ENCODE measurements at regions not wholly inside any gene's neighbourhood (a gene's known extent, or its start where the extent isn't known, plus 50 kb on each side); places are given as distances from the start of the nearest gene placed in this dataset.

DNA sequence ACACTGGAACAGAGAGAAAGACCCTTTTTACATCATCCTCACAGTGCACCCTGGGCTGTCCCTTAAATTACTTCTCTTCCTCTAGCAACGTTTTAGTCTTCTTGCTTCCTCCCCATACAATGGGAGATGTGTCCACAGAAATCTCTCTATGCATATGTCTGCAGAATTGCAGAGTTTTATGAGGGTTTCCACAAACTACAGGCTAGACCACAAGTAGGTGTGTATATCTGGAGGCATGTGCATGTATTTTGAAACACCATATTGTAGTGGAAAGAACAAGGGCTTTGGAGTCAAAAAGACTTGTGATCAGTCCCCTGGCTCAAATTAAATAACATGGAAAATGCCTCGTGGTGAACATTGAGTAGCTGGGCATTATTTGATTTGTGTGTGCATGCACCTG is 121.3 kb upstream of the IPO9 start:
- TF ChIP-seq, protein P1, sequence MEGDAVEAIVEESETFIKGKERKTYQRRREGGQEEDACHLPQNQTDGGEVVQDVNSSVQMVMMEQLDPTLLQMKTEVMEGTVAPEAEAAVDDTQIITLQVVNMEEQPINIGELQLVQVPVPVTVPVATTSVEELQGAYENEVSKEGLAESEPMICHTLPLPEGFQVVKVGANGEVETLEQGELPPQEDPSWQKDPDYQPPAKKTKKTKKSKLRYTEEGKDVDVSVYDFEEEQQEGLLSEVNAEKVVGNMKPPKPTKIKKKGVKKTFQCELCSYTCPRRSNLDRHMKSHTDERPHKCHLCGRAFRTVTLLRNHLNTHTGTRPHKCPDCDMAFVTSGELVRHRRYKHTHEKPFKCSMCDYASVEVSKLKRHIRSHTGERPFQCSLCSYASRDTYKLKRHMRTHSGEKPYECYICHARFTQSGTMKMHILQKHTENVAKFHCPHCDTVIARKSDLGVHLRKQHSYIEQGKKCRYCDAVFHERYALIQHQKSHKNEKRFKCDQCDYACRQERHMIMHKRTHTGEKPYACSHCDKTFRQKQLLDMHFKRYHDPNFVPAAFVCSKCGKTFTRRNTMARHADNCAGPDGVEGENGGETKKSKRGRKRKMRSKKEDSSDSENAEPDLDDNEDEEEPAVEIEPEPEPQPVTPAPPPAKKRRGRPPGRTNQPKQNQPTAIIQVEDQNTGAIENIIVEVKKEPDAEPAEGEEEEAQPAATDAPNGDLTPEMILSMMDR (IDR thresholded peaks at IDR 0.05): no peak
- TF ChIP-seq POLR2A (IDR thresholded peaks at IDR 0.05): no peak
